Endothelial cell of hepatic sinusoid (primary cell): ENCODE measurements at regions not wholly inside any gene's neighbourhood (a gene's known extent, or its start where the extent isn't known, plus 50 kb on each side); places are given as distances from the start of the nearest gene placed in this dataset.
"Not testable (repeated sequence)": the region's sequence is repeated elsewhere in the genome, so short reads cannot be mapped to it uniquely, and the experiment has no call there.

Experiments used
- in situ Hi-C: cut with HindIII; loops from 2 replicates; pipeline ENCODE4 v1.10.0; 2017; ENCODE audit warnings: low sequenced_read_pairs

DNA sequence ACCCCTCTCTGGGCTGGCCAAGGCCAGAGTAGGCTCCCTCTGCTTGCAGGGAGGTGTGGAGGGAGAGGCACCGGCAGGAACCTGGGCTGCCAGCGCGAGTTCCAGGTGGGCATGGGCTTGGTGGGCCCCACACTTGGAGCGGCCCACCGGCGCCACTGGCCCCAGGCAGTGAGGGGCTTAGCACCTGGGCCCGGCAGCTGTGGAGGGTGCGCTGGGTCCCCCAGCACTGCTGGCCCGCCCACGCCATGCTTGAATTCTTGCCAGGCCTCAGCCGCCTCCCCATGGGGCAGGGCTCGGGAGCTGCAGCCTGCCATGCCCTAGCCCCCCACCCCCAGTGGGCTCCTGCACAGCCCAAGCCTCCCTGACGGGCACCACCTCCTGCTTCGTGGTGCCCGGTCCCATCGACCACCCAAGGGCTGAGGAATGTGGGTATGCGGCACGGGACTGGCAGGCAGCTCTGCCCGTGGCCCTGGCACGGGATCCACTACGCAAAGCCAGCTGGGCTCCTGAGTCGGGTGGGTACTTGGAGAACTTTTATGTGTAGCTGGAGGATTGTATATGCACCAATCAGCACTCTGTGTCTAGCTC, 1648.0 kb downstream of the OLFM4 start:
- in situ Hi-C loops: no loop called here

DNA sequence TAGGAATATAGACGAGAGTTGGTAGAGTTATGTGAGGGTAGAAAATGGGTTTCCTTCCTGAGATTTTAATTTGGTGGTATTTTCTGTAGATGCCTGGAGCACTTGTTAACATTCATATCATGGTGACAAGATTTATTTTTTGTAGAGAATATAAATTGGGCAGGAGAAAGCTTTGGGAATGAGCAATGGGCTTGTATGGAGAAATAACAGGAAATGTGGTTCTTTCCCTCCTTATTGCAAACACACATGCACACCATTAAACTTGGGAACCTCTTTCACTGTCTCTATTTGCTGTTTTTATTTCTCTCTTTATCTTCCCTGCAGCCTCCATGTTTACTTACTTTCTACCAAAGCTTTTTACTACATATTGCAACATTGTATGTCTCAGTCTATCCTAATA, 1653.6 kb downstream of the OLFM4 start:
- in situ Hi-C loops: no loop called here

DNA sequence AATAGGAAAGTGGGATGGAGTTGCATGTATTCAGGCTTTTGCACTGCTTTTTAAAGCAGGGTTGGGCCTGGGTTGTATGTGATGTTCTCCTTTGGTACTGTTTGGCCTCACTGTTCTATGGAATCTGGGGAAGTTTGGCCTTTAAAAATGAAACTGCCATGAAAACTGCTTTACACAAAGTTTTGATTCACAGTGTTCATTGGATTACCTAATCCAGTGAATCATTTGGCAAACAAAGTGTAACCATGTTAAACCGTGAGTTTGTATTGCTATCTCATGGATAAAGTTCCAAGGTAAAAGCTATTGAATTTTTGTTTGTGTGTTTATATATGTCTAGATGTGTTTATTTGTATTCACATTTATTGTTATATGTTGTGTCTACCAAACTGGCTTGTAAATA, 1658.6 kb downstream of the OLFM4 start:
- in situ Hi-C loops: no loop called here

DNA sequence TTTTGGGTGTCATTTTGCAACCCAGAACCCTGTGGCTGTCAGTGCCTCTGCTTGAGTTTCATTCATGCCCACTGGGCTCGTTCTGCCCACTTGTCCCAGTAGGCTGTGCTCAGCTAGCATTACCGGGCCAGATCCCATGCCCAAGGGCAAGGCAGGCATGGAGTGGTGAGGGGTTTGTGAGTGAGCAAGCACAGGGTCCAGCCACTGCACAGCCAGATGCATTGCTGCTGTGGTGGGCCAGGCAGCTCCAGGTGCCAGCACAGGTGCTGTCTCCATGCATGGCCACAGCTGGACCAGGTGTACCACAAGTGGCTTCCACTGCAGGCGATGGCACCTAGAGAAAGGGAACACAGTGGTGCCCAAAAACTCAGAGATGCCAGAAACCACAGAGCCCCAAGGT, 1671.2 kb downstream of the OLFM4 start:
- in situ Hi-C loops: no loop called here

DNA sequence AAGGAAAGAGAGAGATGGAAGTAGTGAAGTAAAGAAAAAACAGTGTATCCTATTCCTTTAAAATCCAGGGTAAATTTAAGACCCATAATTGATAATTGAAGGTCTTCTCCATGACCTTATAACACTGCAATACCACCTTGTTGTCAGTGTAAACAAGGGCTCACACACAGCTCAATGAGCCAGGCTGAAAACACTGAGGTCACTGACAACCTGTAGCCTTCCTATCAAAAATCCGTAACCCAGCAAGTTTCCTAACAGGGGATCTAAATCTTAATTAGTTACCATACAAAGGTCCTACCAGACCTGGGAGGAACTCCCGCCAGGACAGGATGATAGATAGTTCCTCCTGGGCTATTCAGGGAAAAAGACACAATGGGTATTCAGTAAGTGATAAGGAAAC, 1677.1 kb downstream of the OLFM4 start:
- in situ Hi-C loops: no loop called here

DNA sequence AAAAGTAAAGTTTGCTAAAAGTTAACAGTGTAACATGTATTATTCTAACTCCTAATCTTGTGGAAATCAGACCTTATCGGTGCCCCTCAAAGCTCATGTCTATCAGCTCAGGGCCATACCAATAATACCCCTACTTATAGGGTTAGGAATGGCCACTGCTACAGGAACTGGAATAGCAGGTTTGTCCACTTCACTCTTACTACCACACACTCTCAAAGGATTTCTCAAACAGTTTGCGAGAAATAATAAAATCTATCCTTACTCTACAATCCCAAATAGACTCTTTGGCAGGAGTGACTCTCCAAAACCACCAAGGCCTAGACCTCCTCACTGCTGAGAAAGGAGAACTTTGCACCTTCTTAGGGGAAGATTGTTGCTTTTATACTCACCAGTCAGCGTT, 1677.7 kb downstream of the OLFM4 start:
- in situ Hi-C loops: no loop called here

DNA sequence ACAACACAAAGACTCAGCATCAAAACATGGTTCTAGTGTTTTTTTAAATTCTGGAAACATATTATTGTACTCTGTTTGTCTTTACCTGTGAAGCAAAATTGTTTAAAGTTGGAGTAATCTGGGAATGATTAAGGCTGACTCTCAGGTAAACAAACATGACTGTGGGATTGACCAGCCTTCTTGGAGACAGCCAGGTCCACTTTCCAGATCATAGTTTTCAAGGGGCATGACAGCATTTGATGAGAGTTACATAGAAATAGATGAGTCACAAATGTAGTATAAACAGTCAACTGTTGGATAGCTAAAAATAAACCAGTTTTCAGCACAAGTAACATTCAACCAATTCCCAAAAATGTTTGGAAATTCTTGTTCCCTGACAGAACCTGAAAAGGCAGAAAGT, 1680.9 kb downstream of the OLFM4 start:
- in situ Hi-C loops: no loop called here

DNA sequence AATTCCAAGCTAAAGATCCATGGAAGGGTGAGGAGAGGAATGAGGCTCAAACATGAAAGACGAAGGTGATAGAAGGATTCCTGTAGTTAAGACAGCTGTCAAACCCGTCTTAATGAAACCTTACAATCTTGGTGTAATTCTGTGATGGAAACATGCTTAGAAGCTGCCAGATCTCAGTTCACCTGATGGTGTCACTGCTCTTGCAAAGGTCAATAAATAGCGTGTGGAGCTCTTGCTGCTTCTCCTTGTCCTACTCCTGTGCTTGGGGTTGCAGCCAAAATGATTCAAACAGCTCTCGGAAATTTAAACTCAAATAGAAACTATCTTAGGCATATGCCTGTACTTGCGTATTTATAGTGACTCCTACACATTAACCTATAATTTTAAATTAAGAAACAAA, 1705.0 kb downstream of the OLFM4 start:
- in situ Hi-C loops: no loop called here

DNA sequence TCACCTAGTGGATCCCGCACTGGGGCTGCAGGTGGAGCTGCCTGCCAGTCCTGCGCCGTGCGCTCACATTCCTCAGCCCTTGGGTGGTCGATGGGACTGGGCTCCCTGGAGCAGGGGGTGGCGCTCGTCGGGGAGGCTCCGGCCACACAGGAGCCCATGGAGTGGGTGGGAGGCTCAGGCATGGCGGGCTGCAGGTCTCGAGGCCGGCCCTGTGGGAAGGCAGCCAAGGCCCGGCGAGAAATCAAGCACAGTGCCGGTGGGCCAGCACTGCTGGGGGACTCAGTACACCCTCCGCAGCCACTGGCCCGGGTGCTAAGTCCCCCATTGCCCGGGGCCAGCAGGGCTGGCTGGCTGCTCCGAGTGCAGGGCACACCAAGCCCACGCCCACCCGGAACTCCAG, 1708.6 kb downstream of the OLFM4 start:
- in situ Hi-C loops: not testable (repeated sequence)

DNA sequence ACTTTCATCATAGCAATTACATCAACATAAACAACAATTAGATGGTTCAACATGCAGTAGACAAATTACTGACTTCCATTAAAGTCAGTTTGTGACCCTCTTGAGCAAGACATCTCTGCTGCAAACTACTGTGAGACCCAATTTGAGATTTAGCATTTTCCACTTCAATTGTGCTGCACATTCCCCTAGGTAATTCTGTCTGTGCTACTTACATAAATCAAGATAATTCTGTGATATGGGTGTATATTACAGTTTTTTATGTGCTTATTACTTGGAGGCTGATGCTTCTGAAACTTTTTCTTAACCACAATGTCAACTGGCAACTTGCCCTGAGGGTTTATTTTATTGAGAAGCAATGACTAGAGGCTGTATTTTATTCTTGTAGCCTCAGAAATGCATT, 1714.4 kb downstream of the OLFM4 start:
- in situ Hi-C loops: no loop called here

DNA sequence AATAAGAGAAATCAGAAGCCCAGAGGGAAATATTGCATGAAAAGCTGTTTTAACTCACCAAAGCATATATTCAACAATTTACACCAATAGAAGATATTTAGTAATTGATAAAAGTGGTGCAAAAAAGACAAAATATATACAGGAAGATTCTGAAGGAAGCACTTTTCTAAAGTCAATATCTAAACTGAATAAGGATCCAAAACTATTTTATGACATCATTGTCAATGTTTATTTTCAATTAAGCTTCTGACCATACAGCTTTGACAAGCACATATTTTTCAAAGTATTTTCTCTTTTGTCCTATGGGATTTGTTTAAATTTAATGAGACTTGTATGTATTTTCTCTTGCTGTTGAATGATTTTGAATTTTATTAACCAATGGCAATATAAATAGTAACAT, 1716.1 kb downstream of the OLFM4 start:
- in situ Hi-C loops: no loop called here

DNA sequence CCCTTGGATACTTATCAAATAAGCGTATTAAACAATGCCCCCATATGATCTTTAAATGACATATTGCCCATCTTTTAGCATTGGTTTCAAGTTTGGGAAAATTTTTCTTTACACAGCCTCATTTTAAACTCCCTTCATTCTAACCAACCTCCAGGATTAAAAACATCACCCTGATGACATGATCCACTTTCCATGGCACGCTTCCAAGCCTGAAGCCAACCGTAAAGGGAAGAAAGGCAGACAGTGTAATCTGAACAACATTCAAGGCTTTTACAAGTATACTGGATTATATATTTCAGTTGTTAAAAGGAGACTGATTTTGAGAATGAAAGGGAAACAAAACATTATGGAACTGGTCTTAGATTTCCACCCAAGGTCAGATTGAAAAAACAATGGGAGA, 1721.9 kb downstream of the OLFM4 start:
- in situ Hi-C loops: no loop called here

DNA sequence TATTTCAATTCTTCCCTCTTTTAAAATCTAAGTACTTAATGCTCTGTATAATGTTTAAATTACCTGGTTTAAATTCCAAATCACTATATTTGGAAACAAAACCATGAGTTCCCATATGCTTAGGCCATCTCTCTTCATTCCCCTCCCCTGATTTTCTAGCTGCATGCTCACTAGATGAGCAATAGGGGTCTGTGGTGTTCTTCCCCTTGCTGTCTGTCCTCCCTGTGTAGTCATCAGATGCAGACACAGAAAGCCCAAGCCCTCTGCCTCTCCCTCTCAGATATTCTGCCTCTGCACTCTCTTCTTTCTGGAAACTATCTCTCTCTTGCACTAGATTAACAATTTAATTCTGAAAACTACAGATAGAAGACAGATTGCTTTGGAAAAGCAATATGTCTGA, 1730.2 kb downstream of the OLFM4 start:
- in situ Hi-C loops: no loop called here

DNA sequence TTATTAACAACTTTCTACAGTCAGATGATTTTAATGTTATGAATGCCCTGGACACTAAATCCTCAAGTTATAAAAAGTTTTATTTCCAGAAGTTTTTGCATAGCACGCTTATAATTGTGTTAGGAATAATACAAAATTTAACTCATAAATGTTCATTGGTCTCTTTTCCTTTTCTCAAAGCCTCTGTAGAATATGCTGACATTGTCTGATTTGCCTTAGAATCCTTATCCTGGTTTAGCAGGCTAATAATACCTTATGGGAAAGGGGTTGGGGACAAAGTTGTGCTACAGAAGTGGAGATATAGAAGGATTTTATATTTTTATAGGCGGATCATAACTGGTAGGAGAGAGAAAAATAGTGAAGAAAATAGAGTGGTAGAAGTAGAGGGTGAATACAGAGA, 1739.6 kb downstream of the OLFM4 start:
- in situ Hi-C loops: no loop called here

DNA sequence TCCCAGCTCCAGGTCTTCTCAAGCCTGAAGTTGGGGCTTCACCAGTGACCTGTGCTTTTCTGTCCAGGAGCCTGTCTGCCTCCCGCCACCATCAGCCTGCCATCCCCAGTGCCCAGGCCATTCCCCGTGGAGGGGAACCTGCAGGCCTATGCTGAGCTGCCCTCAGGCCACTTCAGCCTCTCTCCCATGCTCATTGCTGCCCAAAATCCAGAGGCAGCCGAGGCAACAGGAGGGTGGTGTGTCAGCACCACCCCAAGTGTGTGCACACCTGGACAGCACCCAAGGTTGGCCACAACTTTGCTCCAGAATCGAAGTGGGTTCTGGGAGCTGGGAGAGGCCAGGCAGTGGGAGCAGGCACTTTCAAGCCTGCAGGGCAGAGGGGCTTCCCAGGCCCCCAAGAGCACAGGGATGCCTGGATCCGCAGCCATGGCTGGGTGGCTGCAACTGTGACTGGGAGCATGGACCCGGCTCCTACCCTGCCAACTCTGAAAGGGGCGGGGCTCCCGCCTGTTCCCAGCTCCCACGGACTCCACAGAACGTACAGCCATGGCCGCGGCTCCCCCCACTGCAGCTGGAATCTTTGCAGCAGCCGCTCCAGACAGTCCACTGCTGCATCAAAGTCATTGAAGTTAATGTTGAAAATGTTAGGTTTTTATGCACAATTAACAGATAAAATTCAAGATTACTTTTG, 1747.0 kb downstream of the OLFM4 start:
- in situ Hi-C loops: no loop called here

DNA sequence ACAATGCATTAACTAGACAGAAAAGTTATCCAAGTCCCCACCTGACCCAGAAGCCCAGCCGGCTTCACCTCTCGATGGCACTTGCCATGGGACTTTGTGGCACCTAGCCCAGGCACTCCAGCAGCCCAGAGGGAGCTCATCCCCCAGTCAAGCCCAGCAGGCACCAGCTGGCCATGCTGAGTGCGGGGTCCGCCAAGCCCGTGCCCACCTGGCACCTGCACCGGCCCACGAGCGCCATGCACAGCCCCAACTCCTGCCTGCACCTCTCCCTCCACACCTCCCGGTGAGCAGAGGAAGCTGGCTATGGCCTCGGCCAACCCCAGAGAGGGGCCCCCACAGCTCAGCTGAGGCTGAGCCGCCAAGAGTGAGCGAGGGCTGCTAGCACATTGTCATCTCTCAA, 1759.1 kb downstream of the OLFM4 start:
- in situ Hi-C loops: no loop called here

DNA sequence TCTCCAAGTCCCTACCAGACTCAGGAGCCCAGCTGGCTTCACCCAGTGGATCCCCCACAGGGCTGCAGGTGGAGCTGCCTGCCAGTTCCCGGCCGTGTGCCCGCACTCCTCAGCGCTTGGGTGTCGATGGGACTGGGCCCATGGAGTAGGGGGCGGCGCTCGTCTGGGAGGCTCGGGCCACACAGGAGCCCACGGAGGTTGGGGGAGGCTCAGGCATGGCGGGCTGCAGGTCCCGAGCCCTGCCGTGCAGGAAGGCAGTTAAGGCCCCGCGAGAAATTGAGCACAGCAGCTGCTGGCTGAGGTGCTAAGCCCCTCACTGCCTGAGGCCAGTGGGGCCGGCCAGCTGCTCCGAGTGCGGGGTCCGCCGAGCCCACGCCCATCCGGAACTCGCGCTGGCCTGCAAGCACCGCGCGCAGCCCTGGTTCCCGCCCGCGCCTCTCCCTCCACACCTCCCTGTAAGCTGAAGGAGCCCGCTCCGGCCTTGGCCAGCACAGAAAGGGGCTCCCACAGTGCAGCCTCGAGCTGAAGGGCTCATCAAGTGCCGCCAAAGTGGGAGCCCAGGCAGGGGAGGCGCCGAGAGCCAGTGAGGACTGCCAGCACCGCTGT, 1771.1 kb downstream of the OLFM4 start:
- in situ Hi-C loops: no loop called here

DNA sequence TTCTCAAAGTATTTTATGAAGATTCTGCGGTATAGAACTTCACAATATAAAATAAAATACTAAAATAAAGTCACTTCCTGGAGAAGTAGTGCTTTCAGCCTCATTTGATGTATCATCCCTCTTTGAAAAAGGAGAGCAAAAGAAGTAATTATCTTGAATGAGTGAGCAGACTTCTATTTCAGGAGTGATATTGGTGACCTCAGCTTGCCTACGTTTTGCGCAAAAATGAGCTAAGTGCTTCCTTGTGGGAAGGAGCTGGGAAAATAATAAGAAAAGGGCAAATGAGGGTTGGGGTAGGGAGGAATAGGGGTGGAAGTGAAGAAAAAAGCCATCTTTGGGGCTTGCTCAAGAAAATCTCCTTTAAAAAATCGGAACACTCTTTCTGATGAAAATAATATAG, 1773.6 kb downstream of the OLFM4 start:
- in situ Hi-C loops: no loop called here

DNA sequence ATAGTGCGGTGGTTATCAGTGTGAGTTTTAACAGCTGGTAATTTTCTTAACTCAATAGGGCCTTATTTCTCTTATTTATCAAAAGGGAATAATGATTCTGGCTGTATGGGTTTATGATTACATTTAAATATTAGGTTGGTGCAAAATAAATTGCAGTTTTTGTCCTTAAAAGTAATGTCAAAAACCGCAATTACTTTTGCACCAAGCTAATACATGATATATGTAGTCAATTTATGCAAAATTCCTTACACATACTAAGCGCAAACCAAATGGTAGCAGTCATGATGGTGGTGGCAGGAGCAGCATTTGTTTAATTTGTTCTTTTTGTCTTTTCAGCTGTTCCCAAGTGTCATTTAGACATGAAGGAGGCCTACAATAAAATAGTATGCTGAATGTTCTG, 1777.1 kb downstream of the OLFM4 start:
- in situ Hi-C loops: no loop called here

DNA sequence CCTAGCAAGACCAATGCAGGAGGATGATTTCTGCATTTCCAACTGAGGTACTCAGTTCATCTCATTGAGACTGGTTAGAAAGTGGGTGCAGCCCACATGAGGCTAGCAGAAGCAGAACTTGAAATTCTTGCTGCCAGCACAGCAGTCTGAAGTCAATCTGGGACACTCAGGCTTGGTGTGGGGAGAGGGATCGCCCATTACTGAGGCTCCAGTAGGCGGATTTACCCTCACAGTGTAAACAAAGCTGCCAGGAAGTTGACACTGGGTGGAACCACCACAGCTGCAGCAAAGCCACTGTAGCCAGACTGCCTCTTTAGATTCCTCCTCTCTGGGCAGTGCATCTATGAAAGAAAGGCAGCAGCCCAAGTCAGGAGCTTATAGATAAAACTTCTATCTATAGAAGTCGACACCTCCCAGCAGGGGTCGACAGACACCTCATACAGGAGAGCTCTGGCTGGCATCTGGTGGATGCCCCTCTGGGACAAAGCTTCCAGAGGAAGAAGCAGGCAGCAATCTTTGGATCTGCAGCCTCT, 1793.4 kb downstream of the OLFM4 start:
- in situ Hi-C loops: not testable (repeated sequence)

DNA sequence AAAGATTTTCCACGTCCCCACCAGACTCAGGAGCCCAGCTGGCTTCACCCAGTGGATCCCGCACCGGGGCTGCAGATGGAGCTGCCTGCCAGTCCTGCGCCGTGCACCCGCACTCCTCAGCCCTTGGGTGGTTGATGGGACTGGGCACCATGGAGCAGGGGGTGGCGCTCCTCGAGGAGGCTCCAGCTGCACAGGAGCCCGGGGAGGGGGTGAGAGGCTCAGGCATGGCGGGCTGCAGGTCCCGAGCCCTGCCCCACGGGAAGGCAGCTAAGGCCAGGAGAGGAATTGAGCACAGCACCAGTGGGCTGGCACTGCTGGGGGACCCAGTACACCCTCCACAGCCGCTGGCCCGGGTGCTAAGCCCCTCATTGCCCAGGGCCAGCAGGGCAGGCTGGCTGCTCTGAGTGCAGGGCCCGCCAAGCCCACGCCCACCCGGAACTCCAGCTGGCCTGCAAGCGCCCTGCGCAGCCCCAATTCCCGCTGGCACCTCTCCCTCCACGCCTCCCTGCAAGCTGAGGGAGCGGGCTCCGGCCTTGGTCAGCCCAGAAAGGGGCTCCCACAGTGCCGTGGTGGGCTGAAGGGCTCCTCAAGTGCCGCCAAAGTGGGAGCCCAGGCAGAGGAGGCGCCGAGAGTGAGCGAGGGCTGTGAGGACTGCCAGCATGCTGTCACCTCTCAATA, 1800.9 kb downstream of the OLFM4 start:
- in situ Hi-C loops: not testable (repeated sequence)

DNA sequence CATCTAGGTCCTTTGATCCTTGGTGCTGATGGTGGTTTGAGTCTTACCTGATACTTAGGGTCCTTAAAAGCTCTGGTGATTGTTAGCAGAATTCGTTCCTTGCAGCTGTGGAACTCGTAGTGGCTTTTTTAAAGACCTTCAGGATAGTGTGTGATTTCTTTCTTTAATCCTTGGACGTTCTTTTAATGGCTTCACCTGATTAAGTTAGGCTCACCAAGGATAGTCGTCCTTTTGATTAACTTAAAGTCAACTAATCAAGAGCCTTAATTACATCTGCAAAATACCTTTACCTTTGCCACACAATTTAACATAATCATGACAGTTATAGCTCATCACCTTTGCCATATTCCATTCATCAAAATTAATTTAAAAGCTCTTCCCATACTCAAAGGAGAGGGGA, 1807.7 kb downstream of the OLFM4 start:
- in situ Hi-C loops: no loop called here
